ENCODE measurements at regions not wholly inside any gene's neighbourhood (a gene's known extent, or its start where the extent isn't known, plus 50 kb on each side); places are given as distances from the start of the nearest gene placed in this dataset.

- TF ChIP-seq POLR2A (IDR thresholded peaks at IDR 0.05; ENCODE audit: low read length) (no peak), GATA1 (IDR thresholded peaks at IDR 0.05; ENCODE audit: low read depth, low read length) (no peak)
Measured at GRCh38 chr14:83196236-83196635, 1662.6 kb upstream of the SEL1L start.

All from erythroblast (primary cell).